PC-9 (cell line): ENCODE measurements at regions not wholly inside any gene's neighbourhood (a gene's known extent, or its start where the extent isn't known, plus 50 kb on each side); places are given as distances from the start of the nearest gene placed in this dataset.

Source experiments
- BruUV-seq: library from RNA; stranded (reverse); fragments of 400-500 nt; replicated peaks from 2 replicates; lab custom pipeline; 2021; lab: Mats Ljungman, UMichigan
- CTCF ChIA-PET: fragments of 300-600 bp; sonication (Branson Sonifier 250); formaldehyde crosslinking; loops from one replicate; lab custom pipeline; 2022; ENCODE audit warnings: antibody characterized with exemption; lab: Charles Lee
- POLR2A ChIA-PET: fragments of 300-600 bp; sonication (Branson Sonifier 250); formaldehyde crosslinking; loops from one replicate; lab custom pipeline; 2022; ENCODE audit warnings: antibody characterized with exemption; ENCODE audit not compliant: unreplicated experiment; lab: Charles Lee
- DNase-seq, 2 experiments: peaks; one replicate each; pipeline versions ENCODE4 v3.0.0 to v3.0.0-alpha.2; 2015 to 2022; ENCODE audit warnings: mixed read lengths in 1 of 2
- H2AFZ ChIP-seq: fragments of 200-600 bp; sonication (generic); 2 replicates; pipeline ENCODE4 v1.8.1; 2017; ENCODE audit warnings: antibody characterized with exemption
- H3F3A ChIP-seq: fragments of 200-600 bp; sonication (generic); 2 replicates; pipeline ENCODE4 v1.8.1; 2017; ENCODE audit warnings: antibody characterized with exemption, mild to moderate bottlenecking, low read depth; ENCODE audit not compliant: insufficient read depth
- H3K27ac ChIP-seq: fragments of 200-600 bp; sonication (generic); 2 replicates; pipeline ENCODE4 v1.6.1; 2016; ENCODE audit warnings: mixed run types
- H3K27me3 ChIP-seq: fragments of 200-600 bp; sonication (generic); 2 replicates; pipeline ENCODE4 v1.6.1; 2016; ENCODE audit warnings: low read depth, mixed run types; ENCODE audit not compliant: insufficient read depth
- H3K36me3 ChIP-seq: fragments of 200-600 bp; sonication (generic); 2 replicates; pipeline ENCODE4 v1.6.1; 2016; ENCODE audit warnings: low read depth, mixed run types
- H3K4me1 ChIP-seq: fragments of 200-600 bp; sonication (generic); replicated peaks from 2 replicates; pipeline ENCODE4 v1.6.1; 2016; ENCODE audit warnings: mixed run types; ENCODE audit not compliant: insufficient read depth
- H3K4me2 ChIP-seq: fragments of 200-600 bp; sonication (generic); 2 replicates; pipeline ENCODE4 v1.6.1; 2017; ENCODE audit warnings: mixed run types
- H3K4me3 ChIP-seq: fragments of 200-600 bp; sonication (generic); 2 replicates; pipeline ENCODE4 v1.6.1; 2016; ENCODE audit warnings: mixed run types
- H3K79me2 ChIP-seq: fragments of 200-600 bp; sonication (generic); 2 replicates; pipeline ENCODE4 v1.6.1; 2017; ENCODE audit warnings: low read depth, mixed run types
- H3K9me2 ChIP-seq: fragments of 200-600 bp; sonication (generic); 2 replicates; pipeline ENCODE4 v1.8.1; 2017; ENCODE audit warnings: mild to moderate bottlenecking; ENCODE audit not compliant: insufficient read depth
- H3K9me3 ChIP-seq: fragments of 200-600 bp; sonication (generic); 2 replicates; pipeline ENCODE4 v1.8.1; 2016; ENCODE audit warnings: low read depth; ENCODE audit not compliant: insufficient read depth
- H4K20me1 ChIP-seq: fragments of 200-600 bp; sonication (generic); 2 replicates; pipeline ENCODE4 v1.8.1; 2017; ENCODE audit not compliant: insufficient read depth
- EZH2 ChIP-seq: fragments of 200-600 bp; sonication (generic); IDR thresholded peaks from 2 replicates; pipeline ENCODE4 v1.8.0; 2017; ENCODE audit warnings: antibody characterized with exemption, low read depth
- intact Hi-C: fragments of 100-400 bp; cut with micrococcal nuclease; formaldehyde crosslinking; loops from one replicate; pipeline ENCODE4 v1.10.0; 2022; ENCODE audit not compliant: unreplicated experiment
- TF ChIP-seq, protein P1 (sequence below): fragments of 200-600 bp; sonication (generic); conservative IDR thresholded peaks from 2 replicates; pipeline ENCODE4 v1.6.1; 2017; ENCODE audit warnings: mixed run types, antibody characterized with exemption, mild to moderate bottlenecking, moderate library complexity

DNA sequence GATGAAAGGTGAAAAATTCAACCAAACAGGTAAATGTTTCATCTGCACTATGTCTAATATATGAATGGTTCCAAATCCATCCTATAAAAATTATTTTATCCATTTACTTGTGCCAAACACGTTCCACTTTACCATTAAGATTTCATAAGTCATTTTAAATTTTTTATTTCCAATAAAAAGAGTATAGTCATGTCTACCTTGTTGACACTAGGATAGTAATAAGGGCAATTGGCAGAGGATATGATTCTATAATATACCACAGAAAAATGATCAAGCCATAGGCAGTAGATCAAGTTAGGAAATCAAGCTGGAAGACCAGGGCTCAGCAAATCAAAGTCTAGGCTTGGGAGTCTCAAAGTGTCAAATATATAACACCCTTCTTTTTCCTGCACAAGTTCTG lies 384.3 kb downstream of the METTL4 start:
- ChIA-PET CTCF (no interaction called here), POLR2A (no interaction called here)
- no peaks in the 10 kb centered on the region for H3F3A ChIP-seq
- H3K36me3 ChIP-seq = no peaks in the 10 kb centered on the region
- H4K20me1 ChIP-seq = no peaks in the 10 kb centered on the region
- no peaks in the 10 kb centered on the region for H3K79me2 ChIP-seq
- BruUV-seq = no TSS peak
- H3K9me3 ChIP-seq = no peaks in the 10 kb centered on the region
- TF ChIP-seq EZH2 = no peak
- TF ChIP-seq, protein P1, sequence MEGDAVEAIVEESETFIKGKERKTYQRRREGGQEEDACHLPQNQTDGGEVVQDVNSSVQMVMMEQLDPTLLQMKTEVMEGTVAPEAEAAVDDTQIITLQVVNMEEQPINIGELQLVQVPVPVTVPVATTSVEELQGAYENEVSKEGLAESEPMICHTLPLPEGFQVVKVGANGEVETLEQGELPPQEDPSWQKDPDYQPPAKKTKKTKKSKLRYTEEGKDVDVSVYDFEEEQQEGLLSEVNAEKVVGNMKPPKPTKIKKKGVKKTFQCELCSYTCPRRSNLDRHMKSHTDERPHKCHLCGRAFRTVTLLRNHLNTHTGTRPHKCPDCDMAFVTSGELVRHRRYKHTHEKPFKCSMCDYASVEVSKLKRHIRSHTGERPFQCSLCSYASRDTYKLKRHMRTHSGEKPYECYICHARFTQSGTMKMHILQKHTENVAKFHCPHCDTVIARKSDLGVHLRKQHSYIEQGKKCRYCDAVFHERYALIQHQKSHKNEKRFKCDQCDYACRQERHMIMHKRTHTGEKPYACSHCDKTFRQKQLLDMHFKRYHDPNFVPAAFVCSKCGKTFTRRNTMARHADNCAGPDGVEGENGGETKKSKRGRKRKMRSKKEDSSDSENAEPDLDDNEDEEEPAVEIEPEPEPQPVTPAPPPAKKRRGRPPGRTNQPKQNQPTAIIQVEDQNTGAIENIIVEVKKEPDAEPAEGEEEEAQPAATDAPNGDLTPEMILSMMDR = no peak
- H3K4me2 ChIP-seq = no peak overlapping the region
- no peak overlapping the region for H2AFZ ChIP-seq
- intact Hi-C loops = no loop called here
- no peaks in the 10 kb centered on the region for H3K9me2 ChIP-seq
- H3K27ac ChIP-seq = no peak overlapping the region
- DNase-seq = no peak
- H3K27me3 ChIP-seq = no peaks in the 10 kb centered on the region
- H3K4me3 ChIP-seq = no peak overlapping the region
- H3K4me1 ChIP-seq = peaks cover 7% of the 10 kb centered on the region

DNA sequence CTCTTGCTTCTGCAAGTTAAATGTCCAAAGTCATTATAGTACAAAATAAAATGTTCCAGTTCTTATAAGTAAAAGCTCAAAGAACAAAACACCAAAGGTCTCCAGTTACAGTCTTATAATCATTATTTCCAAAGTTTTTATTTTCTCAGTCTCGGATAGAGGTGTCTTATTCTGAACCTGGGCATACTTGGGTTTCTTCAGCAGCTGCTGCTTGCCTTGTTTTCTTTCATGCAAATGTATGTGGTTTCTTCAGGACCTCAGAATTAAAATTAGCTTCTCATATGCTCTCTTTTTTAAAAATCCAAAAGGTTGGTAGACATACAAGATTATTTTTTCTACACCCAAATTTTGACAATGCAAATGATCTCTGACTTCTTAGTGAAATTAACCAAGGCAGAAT lies 383.0 kb downstream of the METTL4 start:
- TF ChIP-seq, protein P1 = no peak
- no peak for TF ChIP-seq EZH2

DNA sequence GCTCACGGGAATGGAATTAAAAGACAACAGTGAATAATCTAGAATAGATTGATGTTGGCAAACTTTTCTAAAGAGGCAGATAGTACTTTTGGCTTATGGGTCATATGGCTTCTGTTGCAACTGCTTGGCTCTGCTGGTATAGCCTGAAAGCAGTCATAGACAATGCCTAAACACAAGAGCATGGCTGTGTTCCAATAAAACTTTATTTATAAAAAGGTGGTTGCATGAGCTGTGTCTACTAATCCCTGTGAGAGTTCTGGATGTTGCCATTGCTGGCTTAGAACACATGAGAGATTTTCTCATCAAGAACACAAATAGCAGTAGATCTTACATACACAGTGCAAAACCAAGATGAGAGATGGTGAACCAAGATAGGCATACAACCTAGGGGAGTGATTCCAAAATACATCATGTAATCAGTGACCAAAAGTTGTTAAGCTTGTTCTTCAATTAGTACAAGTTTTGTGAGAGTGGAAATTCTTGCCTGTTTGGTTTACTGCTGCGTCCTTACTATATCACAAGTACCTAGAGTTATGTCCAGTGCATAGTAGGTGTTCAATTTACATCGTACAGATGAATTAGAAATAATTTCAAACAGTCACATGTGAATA lies 380.0 kb downstream of the METTL4 start:
- Histone ChIP-seq H3K4me3 (no peak overlapping the region), H3F3A (no peaks in the 10 kb centered on the region), H3K9me3 (peaks cover 10% of the 10 kb centered on the region; the same call in 1 of the 2 replicates), H3K36me3 (no peaks in the 10 kb centered on the region), H3K4me2 (no peak overlapping the region), H4K20me1 (no peaks in the 10 kb centered on the region), H3K9me2 (no peaks in the 10 kb centered on the region), H3K79me2 (no peaks in the 10 kb centered on the region), H3K27me3 (no peaks in the 10 kb centered on the region), H2AFZ (no peak overlapping the region), H3K27ac (no peak overlapping the region), H3K4me1 (peaks cover 7% of the 10 kb centered on the region)
- TF ChIP-seq, protein P1 = no peak
- TF ChIP-seq EZH2 = no peak
- peak in 1 of 2 experiments; percentile 48 for DNase-seq
- POLR2A ChIA-PET = no interaction called here
- BruUV-seq = no TSS peak
- intact Hi-C loops = no loop called here
- CTCF ChIA-PET = interaction anchor here (0.6 kb wide), 1 partner anchor 1294 kb away, joined by 7 read pairs; no protein-coding TSS in a partner anchor

More for the DNA sequence above, 383.0 kb downstream of the METTL4 start:
- Histone ChIP-seq H4K20me1 (no peaks in the 10 kb centered on the region), H3K4me3 (no peak overlapping the region), H2AFZ (no peak overlapping the region), H3K4me2 (no peak overlapping the region), H3F3A (no peaks in the 10 kb centered on the region), H3K79me2 (no peaks in the 10 kb centered on the region), H3K27ac (no peak overlapping the region), H3K4me1 (peaks cover 7% of the 10 kb centered on the region), H3K9me2 (no peaks in the 10 kb centered on the region), H3K27me3 (no peaks in the 10 kb centered on the region), H3K36me3 (no peaks in the 10 kb centered on the region), H3K9me3 (peaks cover 5% of the 10 kb centered on the region; the same call in 1 of the 2 replicates)
- intact Hi-C loops = no loop called here
- BruUV-seq = no TSS peak
- CTCF ChIA-PET = no interaction called here
- POLR2A ChIA-PET = no interaction called here
- DNase-seq = no peak
